PC-3 (cell line): ENCODE measurements at regions not wholly inside any gene's neighbourhood (a gene's known extent, or its start where the extent isn't known, plus 50 kb on each side); places are given as distances from the start of the nearest gene placed in this dataset.

Experiments
- CTCF ChIP-seq: fragments of 300-600 bp; sonication (generic); conservative IDR thresholded peaks from 2 replicates; pipeline ENCODE4 v1.5.1; 2017; ENCODE audit warnings: antibody characterized with exemption, low read depth, mild to moderate bottlenecking, low read length
- EZH2 ChIP-seq: fragments of 300-600 bp; sonication (generic); IDR thresholded peaks from one replicate; pipeline ENCODE4 v1.6.1; 2017; ENCODE audit warnings: antibody characterized with exemption, mild to moderate bottlenecking, low read length; ENCODE audit not compliant: unreplicated experiment
- EZH2phosphoT487 ChIP-seq: fragments of 300-600 bp; sonication (generic); IDR thresholded peaks from 2 replicates; pipeline ENCODE4 v1.6.1; 2018; ENCODE audit warnings: mild to moderate bottlenecking, antibody characterized with exemption, low read length, borderline replicate concordance

- TF ChIP-seq CTCF (no peak), EZH2 (no peak), EZH2phosphoT487 (no peak)
Measured at GRCh38 chr3:24853685-24854490, 359.2 kb upstream of the THRB start.
